ENCODE measurements at regions not wholly inside any gene's neighbourhood (a gene's known extent, or its start where the extent isn't known, plus 50 kb on each side); places are given as distances from the start of the nearest gene placed in this dataset.
"Not testable (repeated sequence)": the region's sequence is repeated elsewhere in the genome, so short reads cannot be mapped to it uniquely, and the experiment has no call there.

- no peak overlapping the region for H3K4me3 ChIP-seq (ENCODE audit: low read depth in 1 of 5, low read length in 5 of 5)
- H3K27ac ChIP-seq (ENCODE audit: low read depth, low read length) = no peak overlapping the region
- H3K36me3 ChIP-seq (ENCODE audit: control insufficient read depth in 5 of 5, insufficient read depth in 5 of 5, low read length in 5 of 5) = no peaks in the 10 kb centered on the region
- H3K4me1 ChIP-seq (ENCODE audit: control insufficient read depth in 5 of 5, insufficient read depth in 5 of 5, low read length in 5 of 5) = peaks cover 0 to 7% (median 0%) of the 10 kb centered on the region in 5 donors
- peaks cover 6 to 42% (median 21%) of the 10 kb centered on the region in 5 donors for H3K27me3 ChIP-seq (ENCODE audit: control insufficient read depth in 5 of 5, insufficient read depth in 4 of 5, low read length in 5 of 5)
- no peak overlapping the region for H3K9ac ChIP-seq (ENCODE audit: low read length in 5 of 5)
- peaks cover 0 to 6% (median 5%) of the 10 kb centered on the region in 5 donors for H3K9me3 ChIP-seq (ENCODE audit: control insufficient read depth in 5 of 5, low read length in 5 of 5)
Measured at GRCh38 chr7:131829947-131830558, 273.6 kb upstream of the PODXL start.

GRCh38 chr7:131827421-131827820 is 271.0 kb upstream of the PODXL start:
- Histone ChIP-seq H3K9me3 (ENCODE audit: control insufficient read depth in 5 of 5, low read length in 5 of 5) (peaks cover 0 to 6% (median 5%) of the 10 kb centered on the region in 5 donors), H3K36me3 (ENCODE audit: control insufficient read depth in 5 of 5, insufficient read depth in 5 of 5, low read length in 5 of 5) (no peaks in the 10 kb centered on the region), H3K27me3 (ENCODE audit: control insufficient read depth in 5 of 5, insufficient read depth in 4 of 5, low read length in 5 of 5) (peaks cover 6 to 25% (median 13%) of the 10 kb centered on the region in 5 donors), H3K9ac (ENCODE audit: low read length in 5 of 5) (no peak overlapping the region), H3K4me1 (ENCODE audit: control insufficient read depth in 5 of 5, insufficient read depth in 5 of 5, low read length in 5 of 5) (peaks cover 0 to 7% (median 0%) of the 10 kb centered on the region in 5 donors), H3K27ac (ENCODE audit: low read depth, low read length) (no peak overlapping the region), H3K4me3 (ENCODE audit: low read depth in 1 of 5, low read length in 5 of 5) (no peak overlapping the region)

DNA sequence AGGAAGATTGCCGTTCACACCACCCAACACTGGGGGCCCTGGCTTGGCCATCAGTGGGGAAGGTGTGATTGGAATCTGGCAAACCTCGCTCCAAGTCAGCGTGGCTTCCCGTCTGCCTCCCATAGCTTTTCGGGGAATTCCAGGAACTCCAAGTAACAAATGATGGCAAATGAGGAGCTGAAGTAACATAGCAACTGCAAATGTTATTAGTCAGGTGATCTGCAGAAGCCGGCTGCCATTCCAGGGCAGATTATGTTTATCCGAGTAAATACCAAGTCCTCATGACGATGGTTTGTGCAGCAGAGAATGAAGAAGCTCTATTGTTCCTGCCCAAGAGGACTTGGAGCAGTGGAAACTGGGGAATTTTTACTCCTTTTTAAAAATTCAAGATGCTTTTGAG is 270.5 kb upstream of the PODXL start:
- H3K9me3 ChIP-seq (ENCODE audit: control insufficient read depth in 5 of 5, low read length in 5 of 5) = peaks cover 0 to 6% (median 5%) of the 10 kb centered on the region in 5 donors
- peaks cover 0 to 7% (median 0%) of the 10 kb centered on the region in 5 donors for H3K4me1 ChIP-seq (ENCODE audit: control insufficient read depth in 5 of 5, insufficient read depth in 5 of 5, low read length in 5 of 5)
- no peak overlapping the region for H3K27ac ChIP-seq (ENCODE audit: low read depth, low read length)
- H3K9ac ChIP-seq (ENCODE audit: low read length in 5 of 5) = no peak overlapping the region
- H3K36me3 ChIP-seq (ENCODE audit: control insufficient read depth in 5 of 5, insufficient read depth in 5 of 5, low read length in 5 of 5) = no peaks in the 10 kb centered on the region
- H3K4me3 ChIP-seq (ENCODE audit: low read depth in 1 of 5, low read length in 5 of 5) = no peak overlapping the region
- peaks cover 6 to 20% (median 11%) of the 10 kb centered on the region in 5 donors for H3K27me3 ChIP-seq (ENCODE audit: control insufficient read depth in 5 of 5, insufficient read depth in 4 of 5, low read length in 5 of 5)

DNA sequence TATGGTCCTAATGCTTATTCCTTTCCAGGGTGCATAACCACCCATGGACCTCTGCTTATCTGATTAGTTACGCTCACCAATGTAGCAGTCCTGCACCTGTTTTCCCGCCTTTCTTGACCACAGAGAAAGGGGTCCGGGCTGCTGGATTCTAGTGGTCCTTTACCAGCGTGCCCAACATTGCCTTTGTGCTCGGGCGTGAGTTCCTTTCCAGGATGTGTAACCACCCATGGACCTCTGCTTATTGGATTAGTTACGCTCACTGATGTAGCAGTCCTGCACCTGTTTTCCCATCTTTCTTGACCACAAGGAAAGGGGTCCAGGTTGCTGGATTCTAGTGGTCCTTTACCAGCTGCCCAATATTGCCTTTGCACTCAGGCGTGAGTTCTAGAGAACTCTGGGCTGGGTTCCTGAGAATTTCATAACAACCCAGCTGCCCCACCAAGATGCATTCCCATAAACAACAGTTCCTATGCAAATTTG is 267.6 kb upstream of the PODXL start:
- not testable (repeated sequence) for H3K9me3 ChIP-seq (ENCODE audit: control insufficient read depth in 5 of 5, low read length in 5 of 5); H3K36me3 ChIP-seq (ENCODE audit: control insufficient read depth in 5 of 5, insufficient read depth in 5 of 5, low read length in 5 of 5); H3K27me3 ChIP-seq (ENCODE audit: control insufficient read depth in 5 of 5, insufficient read depth in 4 of 5, low read length in 5 of 5); H3K4me1 ChIP-seq (ENCODE audit: control insufficient read depth in 5 of 5, insufficient read depth in 5 of 5, low read length in 5 of 5); H3K4me3 ChIP-seq (ENCODE audit: low read depth in 1 of 5, low read length in 5 of 5); H3K27ac ChIP-seq (ENCODE audit: low read depth, low read length); H3K9ac ChIP-seq (ENCODE audit: low read length in 5 of 5)

- H3K4me1 ChIP-seq (ENCODE audit: control insufficient read depth in 5 of 5, insufficient read depth in 5 of 5, low read length in 5 of 5) = no peaks in the 10 kb centered on the region
- no peaks in the 10 kb centered on the region for H3K9me3 ChIP-seq (ENCODE audit: control insufficient read depth in 5 of 5, low read length in 5 of 5)
- H3K4me3 ChIP-seq (ENCODE audit: low read depth in 1 of 5, low read length in 5 of 5) = no peak overlapping the region
- no peak overlapping the region for H3K9ac ChIP-seq (ENCODE audit: low read length in 5 of 5)
- H3K27ac ChIP-seq (ENCODE audit: low read depth, low read length) = no peak overlapping the region
- H3K27me3 ChIP-seq (ENCODE audit: control insufficient read depth in 5 of 5, insufficient read depth in 4 of 5, low read length in 5 of 5) = no peaks in the 10 kb centered on the region
- no peaks in the 10 kb centered on the region for H3K36me3 ChIP-seq (ENCODE audit: control insufficient read depth in 5 of 5, insufficient read depth in 5 of 5, low read length in 5 of 5)
Measured at GRCh38 chr7:131819891-131820290, 263.5 kb upstream of the PODXL start.

DNA sequence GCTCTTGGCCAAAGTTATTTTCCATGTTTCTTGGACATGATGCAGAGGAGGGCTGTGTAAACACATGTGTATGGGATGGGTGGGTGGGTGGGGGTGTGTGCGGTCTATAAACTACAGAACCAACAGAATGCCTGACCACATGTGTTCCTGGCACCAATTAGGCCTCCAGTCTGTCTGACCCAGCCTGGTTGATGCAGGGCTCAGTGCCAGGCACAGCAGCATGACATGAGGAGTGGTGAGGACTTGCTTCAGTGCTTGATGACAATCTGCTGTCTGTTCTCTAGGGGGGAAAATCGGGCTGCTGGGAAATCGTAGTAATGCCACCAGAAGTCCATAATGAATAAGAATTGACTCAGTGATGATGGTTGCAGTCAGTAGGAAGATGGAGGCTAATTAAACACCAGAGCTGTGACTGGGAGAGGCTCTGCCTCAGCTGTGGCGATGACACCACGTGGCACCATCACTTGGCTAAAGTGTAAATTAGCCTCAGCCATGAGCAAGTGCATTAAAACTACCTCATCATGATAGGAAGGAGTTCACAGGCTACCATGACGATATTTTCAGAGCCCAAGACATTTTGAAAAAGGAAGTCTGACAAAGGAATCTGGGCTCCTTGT is 260.1 kb upstream of the PODXL start:
- Histone ChIP-seq H3K27ac (ENCODE audit: low read depth, low read length) (no peak overlapping the region), H3K9me3 (ENCODE audit: control insufficient read depth in 5 of 5, low read length in 5 of 5) (no peaks in the 10 kb centered on the region), H3K4me1 (ENCODE audit: control insufficient read depth in 5 of 5, insufficient read depth in 5 of 5, low read length in 5 of 5) (no peaks in the 10 kb centered on the region)

DNA sequence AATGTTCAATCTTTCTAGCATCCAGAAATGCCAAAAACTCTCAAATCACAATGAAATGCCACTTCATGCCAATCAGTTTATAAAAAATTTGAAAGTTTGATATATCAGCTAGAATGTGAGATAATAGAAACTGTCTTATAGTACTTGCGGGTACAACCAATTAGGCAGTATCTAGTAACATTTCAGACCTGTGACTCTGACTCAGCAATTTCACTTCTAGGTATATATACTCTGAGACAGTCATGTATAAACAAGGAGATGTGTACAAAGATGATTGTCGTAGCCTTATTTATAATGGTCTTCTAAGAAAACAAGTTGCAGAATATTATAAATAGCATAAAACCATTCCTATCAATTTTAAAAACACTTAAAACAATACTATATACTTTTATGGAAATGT is 252.3 kb upstream of the PODXL start:
- Histone ChIP-seq H3K9me3 (ENCODE audit: control insufficient read depth in 5 of 5, low read length in 5 of 5) (no peaks in the 10 kb centered on the region), H3K9ac (ENCODE audit: low read length in 5 of 5) (no peak overlapping the region)

More for the DNA sequence above, 260.1 kb upstream of the PODXL start:
- H3K36me3 ChIP-seq (ENCODE audit: control insufficient read depth in 5 of 5, insufficient read depth in 5 of 5, low read length in 5 of 5) = no peaks in the 10 kb centered on the region
- H3K27me3 ChIP-seq (ENCODE audit: control insufficient read depth in 5 of 5, insufficient read depth in 4 of 5, low read length in 5 of 5) = no peaks in the 10 kb centered on the region
- H3K4me3 ChIP-seq (ENCODE audit: low read depth in 1 of 5, low read length in 5 of 5) = no peak overlapping the region
- H3K9ac ChIP-seq (ENCODE audit: low read length in 5 of 5) = no peak overlapping the region

DNA sequence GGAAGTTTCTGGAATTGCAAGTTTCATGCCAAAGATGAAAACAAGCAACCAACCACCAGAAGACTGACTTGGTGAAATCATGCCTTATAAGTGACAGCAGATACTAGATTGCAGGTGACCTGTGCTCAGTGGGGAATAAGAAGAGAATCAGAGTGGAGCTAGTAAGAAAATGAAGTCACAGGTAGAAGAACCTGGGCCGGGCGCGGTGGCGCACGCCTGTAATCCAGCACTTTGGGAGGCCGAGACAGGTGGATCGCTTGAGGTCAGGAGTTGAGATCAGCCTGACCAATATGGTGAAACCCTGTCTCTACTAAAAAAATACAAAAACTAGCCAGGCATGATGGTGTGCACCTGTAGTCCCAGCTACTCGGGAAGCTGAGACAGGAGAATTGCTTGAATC is 251.7 kb upstream of the PODXL start:
- H3K9ac ChIP-seq (ENCODE audit: low read length in 5 of 5); H3K4me1 ChIP-seq (ENCODE audit: control insufficient read depth in 5 of 5, insufficient read depth in 5 of 5, low read length in 5 of 5); H3K27ac ChIP-seq (ENCODE audit: low read depth, low read length); H3K9me3 ChIP-seq (ENCODE audit: control insufficient read depth in 5 of 5, low read length in 5 of 5); H3K36me3 ChIP-seq (ENCODE audit: control insufficient read depth in 5 of 5, insufficient read depth in 5 of 5, low read length in 5 of 5); H3K27me3 ChIP-seq (ENCODE audit: control insufficient read depth in 5 of 5, insufficient read depth in 4 of 5, low read length in 5 of 5); H3K4me3 ChIP-seq (ENCODE audit: low read depth in 1 of 5, low read length in 5 of 5): not testable (repeated sequence)

More for the DNA sequence above, 252.3 kb upstream of the PODXL start:
- Histone ChIP-seq H3K27ac (ENCODE audit: low read depth, low read length) (no peak overlapping the region), H3K36me3 (ENCODE audit: control insufficient read depth in 5 of 5, insufficient read depth in 5 of 5, low read length in 5 of 5) (no peaks in the 10 kb centered on the region), H3K4me1 (ENCODE audit: control insufficient read depth in 5 of 5, insufficient read depth in 5 of 5, low read length in 5 of 5) (no peaks in the 10 kb centered on the region), H3K4me3 (ENCODE audit: low read depth in 1 of 5, low read length in 5 of 5) (no peak overlapping the region), H3K27me3 (ENCODE audit: control insufficient read depth in 5 of 5, insufficient read depth in 4 of 5, low read length in 5 of 5) (no peaks in the 10 kb centered on the region)

DNA sequence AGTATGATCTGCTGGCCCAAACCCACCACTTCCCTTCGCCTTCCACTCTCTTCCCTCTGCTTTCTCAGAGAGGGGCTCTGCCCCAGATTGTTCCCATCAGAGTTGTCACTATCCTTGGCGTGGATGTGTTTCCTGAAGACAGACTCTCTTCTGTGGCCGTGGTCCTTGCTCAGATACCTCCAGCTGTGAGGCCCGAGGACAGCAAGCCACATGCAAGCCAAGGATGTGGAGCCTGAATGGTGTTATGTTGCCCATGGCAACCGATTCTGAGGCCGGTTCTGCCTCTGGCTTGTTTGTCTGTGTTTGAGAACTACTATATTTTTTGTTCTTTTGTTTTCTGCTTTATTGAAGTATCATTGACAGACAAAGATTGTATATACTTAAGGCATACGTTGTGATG is 247.4 kb upstream of the PODXL start:
- Histone ChIP-seq H3K9ac (ENCODE audit: low read length in 5 of 5) (no peak overlapping the region), H3K27ac (ENCODE audit: low read depth, low read length) (no peak overlapping the region), H3K27me3 (ENCODE audit: control insufficient read depth in 5 of 5, insufficient read depth in 4 of 5, low read length in 5 of 5) (peaks cover 0 to 7% (median 0%) of the 10 kb centered on the region in 5 donors), H3K9me3 (ENCODE audit: control insufficient read depth in 5 of 5, low read length in 5 of 5) (no peaks in the 10 kb centered on the region), H3K4me3 (ENCODE audit: low read depth in 1 of 5, low read length in 5 of 5) (no peak overlapping the region), H3K36me3 (ENCODE audit: control insufficient read depth in 5 of 5, insufficient read depth in 5 of 5, low read length in 5 of 5) (no peaks in the 10 kb centered on the region), H3K4me1 (ENCODE audit: control insufficient read depth in 5 of 5, insufficient read depth in 5 of 5, low read length in 5 of 5) (no peaks in the 10 kb centered on the region)

GRCh38 chr7:131802195-131802864 is 245.9 kb upstream of the PODXL start:
- no peaks in the 10 kb centered on the region for H3K4me1 ChIP-seq (ENCODE audit: control insufficient read depth in 5 of 5, insufficient read depth in 5 of 5, low read length in 5 of 5)
- H3K27ac ChIP-seq (ENCODE audit: low read depth, low read length) = no peak overlapping the region
- H3K9ac ChIP-seq (ENCODE audit: low read length in 5 of 5) = no peak overlapping the region

More at GRCh38 chr7:131802195-131802864, 245.9 kb upstream of the PODXL start:
- Histone ChIP-seq H3K36me3 (ENCODE audit: control insufficient read depth in 5 of 5, insufficient read depth in 5 of 5, low read length in 5 of 5) (no peaks in the 10 kb centered on the region), H3K9me3 (ENCODE audit: control insufficient read depth in 5 of 5, low read length in 5 of 5) (no peaks in the 10 kb centered on the region), H3K27me3 (ENCODE audit: control insufficient read depth in 5 of 5, insufficient read depth in 4 of 5, low read length in 5 of 5) (peaks cover 0 to 7% (median 0%) of the 10 kb centered on the region in 5 donors), H3K4me3 (ENCODE audit: low read depth in 1 of 5, low read length in 5 of 5) (no peak overlapping the region)

All from subcutaneous abdominal adipose tissue (tissue), 5 donors.